ENCODE measurements at regions not wholly inside any gene's neighbourhood (a gene's known extent, or its start where the extent isn't known, plus 50 kb on each side); places are given as distances from the start of the nearest gene placed in this dataset.

GRCh38 chr2:129300456-129300855 is 679.0 kb upstream of the RAB6C start:
- no peak for TF ChIP-seq POLR2A (IDR thresholded peaks at IDR 0.05)
- TF ChIP-seq, protein P1, sequence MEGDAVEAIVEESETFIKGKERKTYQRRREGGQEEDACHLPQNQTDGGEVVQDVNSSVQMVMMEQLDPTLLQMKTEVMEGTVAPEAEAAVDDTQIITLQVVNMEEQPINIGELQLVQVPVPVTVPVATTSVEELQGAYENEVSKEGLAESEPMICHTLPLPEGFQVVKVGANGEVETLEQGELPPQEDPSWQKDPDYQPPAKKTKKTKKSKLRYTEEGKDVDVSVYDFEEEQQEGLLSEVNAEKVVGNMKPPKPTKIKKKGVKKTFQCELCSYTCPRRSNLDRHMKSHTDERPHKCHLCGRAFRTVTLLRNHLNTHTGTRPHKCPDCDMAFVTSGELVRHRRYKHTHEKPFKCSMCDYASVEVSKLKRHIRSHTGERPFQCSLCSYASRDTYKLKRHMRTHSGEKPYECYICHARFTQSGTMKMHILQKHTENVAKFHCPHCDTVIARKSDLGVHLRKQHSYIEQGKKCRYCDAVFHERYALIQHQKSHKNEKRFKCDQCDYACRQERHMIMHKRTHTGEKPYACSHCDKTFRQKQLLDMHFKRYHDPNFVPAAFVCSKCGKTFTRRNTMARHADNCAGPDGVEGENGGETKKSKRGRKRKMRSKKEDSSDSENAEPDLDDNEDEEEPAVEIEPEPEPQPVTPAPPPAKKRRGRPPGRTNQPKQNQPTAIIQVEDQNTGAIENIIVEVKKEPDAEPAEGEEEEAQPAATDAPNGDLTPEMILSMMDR (IDR thresholded peaks at IDR 0.05): no peak

Measured in right lobe of liver (tissue), 4 donors.